HFF-Myc (cell line): ENCODE measurements at regions not wholly inside any gene's neighbourhood (a gene's known extent, or its start where the extent isn't known, plus 50 kb on each side); places are given as distances from the start of the nearest gene placed in this dataset.
"Not testable (repeated sequence)": the region's sequence is repeated elsewhere in the genome, so short reads cannot be mapped to it uniquely, and the experiment has no call there.

Source experiments
- DNase-seq: peaks from one replicate; pipeline ENCODE4 v3.0.0-alpha.2; 2011; ENCODE audit warnings: low read depth; ENCODE audit errors: extremely low read depth
- H3K4me3 ChIP-seq: replicated peaks from 2 replicates; pipeline ENCODE4 v1.5.1; 2011; ENCODE audit warnings: low read depth, mild to moderate bottlenecking, control low read depth, low read length
- TF ChIP-seq, protein P1 (sequence below): IDR thresholded peaks from 2 replicates; pipeline ENCODE4 v1.5.1; 2012; ENCODE audit warnings: mild to moderate bottlenecking, low read depth, low read length, control low read depth; ENCODE audit errors: missing control alignments

DNA sequence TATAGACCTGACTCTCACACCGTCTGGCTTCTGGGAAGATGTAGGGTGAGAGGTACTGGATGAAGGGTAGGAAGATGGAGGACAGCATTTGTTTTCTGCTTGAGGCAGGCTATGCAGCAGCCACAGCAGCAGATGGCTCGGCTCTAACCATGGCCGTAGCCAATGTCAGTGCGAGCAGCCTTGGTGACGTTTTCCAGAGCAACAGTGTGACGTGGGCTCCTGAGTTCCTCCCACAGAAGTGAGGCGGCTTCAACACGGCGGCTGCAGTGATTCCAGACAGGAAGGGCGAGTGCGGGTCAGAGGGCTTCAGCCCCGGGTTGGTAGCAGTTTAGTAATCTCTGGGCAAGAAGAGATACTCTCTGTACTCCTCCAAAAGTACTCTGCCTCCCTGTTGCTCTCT is 133.0 kb upstream of the MYT1L start:
- H3K4me3 ChIP-seq, result no peak overlapping the region
- no peak for DNase-seq
- TF ChIP-seq, protein P1, sequence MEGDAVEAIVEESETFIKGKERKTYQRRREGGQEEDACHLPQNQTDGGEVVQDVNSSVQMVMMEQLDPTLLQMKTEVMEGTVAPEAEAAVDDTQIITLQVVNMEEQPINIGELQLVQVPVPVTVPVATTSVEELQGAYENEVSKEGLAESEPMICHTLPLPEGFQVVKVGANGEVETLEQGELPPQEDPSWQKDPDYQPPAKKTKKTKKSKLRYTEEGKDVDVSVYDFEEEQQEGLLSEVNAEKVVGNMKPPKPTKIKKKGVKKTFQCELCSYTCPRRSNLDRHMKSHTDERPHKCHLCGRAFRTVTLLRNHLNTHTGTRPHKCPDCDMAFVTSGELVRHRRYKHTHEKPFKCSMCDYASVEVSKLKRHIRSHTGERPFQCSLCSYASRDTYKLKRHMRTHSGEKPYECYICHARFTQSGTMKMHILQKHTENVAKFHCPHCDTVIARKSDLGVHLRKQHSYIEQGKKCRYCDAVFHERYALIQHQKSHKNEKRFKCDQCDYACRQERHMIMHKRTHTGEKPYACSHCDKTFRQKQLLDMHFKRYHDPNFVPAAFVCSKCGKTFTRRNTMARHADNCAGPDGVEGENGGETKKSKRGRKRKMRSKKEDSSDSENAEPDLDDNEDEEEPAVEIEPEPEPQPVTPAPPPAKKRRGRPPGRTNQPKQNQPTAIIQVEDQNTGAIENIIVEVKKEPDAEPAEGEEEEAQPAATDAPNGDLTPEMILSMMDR, result no peak

DNA sequence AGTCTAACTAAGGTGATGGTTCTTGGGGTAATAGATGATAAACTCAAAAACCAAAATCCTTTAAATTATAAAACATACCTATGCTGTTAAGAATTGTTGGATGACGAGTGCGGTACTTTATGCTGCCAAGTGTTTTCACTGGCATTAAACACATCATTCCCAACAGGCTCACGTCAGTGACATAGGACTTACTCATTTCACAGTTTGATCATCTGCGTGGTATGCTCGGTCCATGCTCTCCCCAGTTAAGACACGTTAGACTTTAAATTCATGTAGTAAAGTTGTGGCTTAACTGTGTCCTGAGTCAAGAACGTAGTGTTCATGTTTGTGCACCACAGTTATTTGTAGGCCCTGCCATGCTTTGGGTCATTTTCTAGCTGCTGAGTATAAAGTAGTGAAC is 125.6 kb upstream of the MYT1L start:
- TF ChIP-seq, protein P1, result no peak
- H3K4me3 ChIP-seq, result no peak overlapping the region
- DNase-seq, result no peak

DNA sequence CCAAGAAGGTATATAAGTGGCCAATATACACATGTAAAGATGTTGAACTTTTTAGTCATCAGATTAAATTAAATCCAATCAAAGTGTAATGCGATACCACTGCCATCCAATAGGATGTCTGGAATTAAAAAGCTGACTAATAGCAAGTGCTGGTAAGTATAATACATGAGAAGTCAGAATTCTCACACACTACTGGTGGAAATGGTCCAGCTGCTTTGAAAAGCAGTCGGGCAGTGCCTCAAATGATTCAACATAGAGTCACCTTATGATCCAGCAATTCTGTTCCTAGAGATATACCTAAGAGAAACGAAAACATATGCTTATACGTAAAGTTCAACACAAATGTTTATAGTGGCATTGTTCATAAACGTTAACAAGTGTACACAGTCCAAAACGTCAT is 124.1 kb upstream of the MYT1L start:
- TF ChIP-seq, protein P1, result no peak
- no peak for DNase-seq
- H3K4me3 ChIP-seq, result no peak overlapping the region

DNA sequence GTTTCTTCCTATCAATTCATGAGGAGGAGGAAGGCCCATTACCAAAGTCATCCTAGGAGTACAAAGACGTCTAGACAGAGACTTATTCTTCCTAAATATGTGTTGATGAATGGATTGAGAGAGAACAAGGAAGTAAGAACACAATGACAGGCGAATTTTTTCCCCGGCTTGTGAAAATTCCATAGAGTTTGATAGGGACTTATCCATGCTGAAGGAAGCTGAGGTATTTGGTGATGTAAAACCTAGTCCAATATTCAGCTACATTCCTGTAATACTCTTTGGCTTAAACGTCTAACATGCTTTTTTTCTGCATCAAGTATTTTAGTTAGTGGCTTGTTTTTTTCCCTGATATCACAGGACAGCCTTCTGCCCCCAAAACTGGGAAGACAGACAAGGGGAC is 121.9 kb upstream of the MYT1L start:
- no peak for DNase-seq
- TF ChIP-seq, protein P1, result no peak
- H3K4me3 ChIP-seq, result no peak overlapping the region

DNA sequence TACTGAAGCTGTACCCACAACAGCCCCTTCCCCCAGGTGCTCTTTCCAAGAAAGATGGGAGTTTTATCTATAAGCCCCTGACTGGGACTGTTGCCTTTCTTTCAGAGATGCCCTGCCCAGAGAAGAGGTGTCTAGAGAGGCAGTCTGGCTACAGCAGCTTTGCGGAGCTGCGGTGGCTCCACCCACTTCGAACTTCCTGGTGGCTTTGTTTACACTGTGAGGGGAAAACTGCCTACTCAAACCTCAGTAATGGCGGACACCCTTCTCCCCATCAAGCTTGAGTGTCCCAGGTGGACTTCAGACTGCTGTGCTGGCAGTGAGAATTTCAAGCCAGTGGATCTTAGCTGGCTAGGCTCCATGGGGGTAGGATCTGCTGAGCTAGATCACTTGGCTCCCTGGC is 120.2 kb upstream of the MYT1L start:
- H3K4me3 ChIP-seq, DNase-seq: not testable (repeated sequence)

DNA sequence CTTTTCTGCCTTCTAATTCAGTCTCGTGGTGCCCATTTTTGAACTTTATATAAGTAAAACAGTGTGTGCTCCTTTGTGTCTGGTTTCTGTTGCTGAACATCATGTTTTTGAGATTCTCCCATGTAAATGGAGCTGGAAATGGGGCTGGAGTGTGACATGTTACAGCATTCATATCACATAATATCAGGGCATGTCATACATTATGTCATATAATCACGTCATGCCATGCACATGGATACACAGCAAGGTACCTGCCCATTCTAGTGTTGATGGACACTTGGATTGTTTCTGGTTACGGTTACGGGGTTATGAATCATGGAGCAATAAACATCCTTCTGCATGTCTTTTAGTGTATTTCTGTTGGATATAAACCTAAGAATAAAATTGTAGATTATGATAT is 117.1 kb upstream of the MYT1L start:
- H3K4me3 ChIP-seq, result no peak overlapping the region
- TF ChIP-seq, protein P1, result no peak

DNA sequence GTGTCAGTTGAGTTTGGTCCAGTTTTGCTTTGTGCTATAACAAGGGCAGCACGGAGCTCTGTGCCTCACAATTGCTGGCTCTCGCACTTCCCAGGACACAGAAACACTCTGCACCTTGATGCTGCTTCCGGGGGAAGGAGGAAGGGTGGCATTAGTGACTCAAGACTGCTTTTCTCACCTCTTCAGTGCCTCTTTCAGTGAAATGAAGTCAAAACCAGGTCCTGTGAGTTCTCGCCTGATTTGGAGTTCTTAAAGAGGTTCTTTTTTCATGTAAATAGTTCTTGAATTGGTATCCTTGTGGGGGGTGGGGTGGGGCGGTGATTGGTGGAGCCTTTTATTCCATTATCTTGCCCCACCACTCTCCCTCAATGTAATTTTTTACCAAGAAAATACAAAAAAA is 91.5 kb upstream of the MYT1L start:
- TF ChIP-seq, protein P1, result no peak
- no peak for DNase-seq
- H3K4me3 ChIP-seq, result no peak overlapping the region

More for the DNA sequence above, 117.1 kb upstream of the MYT1L start:
- no peak for DNase-seq

DNA sequence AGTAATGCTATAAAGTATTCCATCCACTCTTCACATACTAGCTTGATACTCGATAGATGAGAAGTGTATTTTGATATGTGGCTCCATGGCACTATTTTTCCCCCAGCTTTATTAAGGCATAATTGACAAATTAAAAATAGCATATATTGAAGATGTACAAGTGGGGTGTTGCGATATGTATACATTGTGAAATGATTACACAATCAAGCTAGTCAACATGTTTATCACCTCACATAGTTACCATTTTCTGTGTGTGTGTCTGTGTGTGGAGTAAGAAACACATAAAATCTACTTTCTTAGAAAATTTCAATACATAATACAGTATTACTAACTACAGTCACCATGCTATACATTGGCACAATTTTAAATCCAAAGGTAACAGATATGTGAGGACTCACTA is 82.5 kb upstream of the MYT1L start:
- no peak for DNase-seq
- H3K4me3 ChIP-seq, result no peak overlapping the region
- TF ChIP-seq, protein P1, result no peak
